Heart left ventricle (tissue), 16 donors: ENCODE measurements at regions not wholly inside any gene's neighbourhood (a gene's known extent, or its start where the extent isn't known, plus 50 kb on each side); places are given as distances from the start of the nearest gene placed in this dataset.
"Not testable (repeated sequence)": the region's sequence is repeated elsewhere in the genome, so short reads cannot be mapped to it uniquely, and the experiment has no call there.

Source experiments
- ATAC-seq, 4 donors: fragments of 200-7000 bp; cut with Tn5 transposase; one replicate each; pipeline ENCODE4 v1.9.1; 2020 to 2022; ENCODE audit warnings: moderate library complexity in 4 of 4, mild to moderate bottlenecking in 3 of 4, moderate number of reproducible peaks in 1 of 4
- DNase-seq, 5 donors: peaks; one replicate each; pipeline ENCODE4 v3.0.0-alpha.2; 2020
- H3K27ac ChIP-seq, 12 donors: fragments of 200-600 bp; sonication (generic) in 4 of 12; one replicate each; pipeline versions ENCODE4 v1.5.0 to v1.8.0; 2016 to 2022; ENCODE audit warnings: mild to moderate bottlenecking in 2 of 12
- H3K27me3 ChIP-seq, 9 donors: fragments of 200-600 bp; sonication (generic) in 2 of 9; one replicate each; pipeline versions ENCODE4 v1.5.1 to v1.8.0; 2016 to 2022; ENCODE audit warnings: mild to moderate bottlenecking in 3 of 9
- H3K36me3 ChIP-seq, 9 donors: fragments of 200-600 bp; sonication (generic) in 2 of 9; one replicate each; pipeline versions ENCODE4 v1.5.0 to v1.8.0; 2018 to 2022; ENCODE audit warnings: mild to moderate bottlenecking in 2 of 9
- H3K4me1 ChIP-seq, 12 donors: fragments of 200-600 bp; sonication (generic) in 4 of 12; one replicate each; pipeline versions ENCODE4 v1.5.0 to v1.8.0; 2016 to 2022; ENCODE audit warnings: mild to moderate bottlenecking in 3 of 12
- H3K4me3 ChIP-seq, 12 donors: fragments of 200-600 bp; sonication (generic) in 4 of 12; one replicate each; pipeline versions ENCODE4 v1.5.0 to v1.8.0; 2017 to 2022; ENCODE audit warnings: mild to moderate bottlenecking in 9 of 12, moderate library complexity in 4 of 12
- H3K9me3 ChIP-seq, 12 donors: fragments of 200-600 bp; sonication (generic) in 4 of 12; one replicate each; pipeline versions ENCODE4 v1.5.0 to v1.8.0; 2016 to 2022; ENCODE audit warnings: mild to moderate bottlenecking in 1 of 12
- CTCF ChIP-seq, 12 donors: fragments of 200-600 bp; sonication (generic) in 4 of 12; IDR thresholded peaks; one replicate each; pipeline versions ENCODE4 v1.5.0 to v1.8.0; 2018 to 2022; ENCODE audit warnings: antibody characterized with exemption in 12 of 12, mild to moderate bottlenecking in 5 of 12
- POLR2A ChIP-seq, 2 donors: fragments of 450-650 bp; IDR thresholded peaks; one replicate each; pipeline ENCODE4 v1.6.1; 2017; ENCODE audit warnings: antibody characterized with exemption in 2 of 2, mild to moderate bottlenecking in 2 of 2, moderate library complexity in 2 of 2
- WGBS, 4 donors: extraction: QIAGEN DNeasy Blood & Tissue Kit in 2 of 4; methylation state at CpG; one replicate each; pipeline versions ENCODE4 v1.1.5 to v1.1.7; 2013 to 2018; 5-methylcytosine and 5-hydroxymethylcytosine counted together
- intact Hi-C, 10 donors: fragments of 100-400 bp; cut with DNase I; formaldehyde crosslinking; loops; one replicate each; pipeline versions ENCODE4 v1.11.1 to v1.14.2; 2022
- donor health status: ischemic (EF 13 %, LVEDD 7.1; RV severe dilation, severe dysfunction).
- donor health status: healthy with polysubstance abuse.
- donor health status: DM: no; HTN: yes; CAD: no.
- donor health status: DM: no; HTN: no; CAD: no.
- donor health status: ischemic (EF 25% LVEDD 6.9; RV normal size, moderate dysfunction).
- donor health status: ischemic (EF 25% LVEDD 5.7; RV mildly dilated, moderate dysfunction).
- donor health status: healthy.
- donor health status: DM: yes; HTN: yes; CAD: no.
- donor health status: ischemic (EF 35%, LVEDD 5.7; RV mildly dilated, moderate dysfunction).
- donor health status: nonischemic (EF 11% LVEDD 7.7; RV severe dilation, severe dysfunction).
- donor health status: DM: yes; HTN: yes; CAD: no.
- donor health status: PGD.
- donor health status: ischemic (EF 29% LVEDD 5.4; RV normal size, mild dysfunction).
- donor health status: nonischemic (EF 23%, LVEDD 6.1; RV moderate dilation, normal function).

- TF ChIP-seq POLR2A (IDR thresholded peaks at IDR 0.05) (no peak), CTCF (IDR thresholded peaks at IDR 0.05) (no peak)
- Histone ChIP-seq H3K27ac (no peak overlapping the region), H3K4me1 (no peaks in the 10 kb centered on the region), H3K9me3 (no peaks in the 10 kb centered on the region), H3K4me3 (no peak overlapping the region), H3K36me3 (no peaks in the 10 kb centered on the region), H3K27me3 (no peaks in the 10 kb centered on the region)
- intact Hi-C loops = no loop called here
- DNase-seq (no peak), ATAC-seq (no peak)
- WGBS, 4 donors = 82 to 90% (median 88%) methylated on average over 2 of the region's 2 CpGs
Measured at GRCh38 chr3:3433711-3434110, 254.2 kb upstream of the CRBN start.

- TF ChIP-seq POLR2A (IDR thresholded peaks at IDR 0.05) = no peak
- TF ChIP-seq CTCF (IDR thresholded peaks at IDR 0.05) = no peak
- ATAC-seq (no peak), DNase-seq (no peak)
- intact Hi-C loops = no loop called here
- H3K9me3 ChIP-seq = peaks cover 0 to 3% (median 0%) of the 10 kb centered on the region in 12 donors
- no peaks in the 10 kb centered on the region for H3K4me1 ChIP-seq
- no peak overlapping the region for H3K27ac ChIP-seq
- 42 to 67% (median 62%) methylated on average over 5 of the region's 5 CpGs for WGBS, 4 donors
- no peaks in the 10 kb centered on the region for H3K36me3 ChIP-seq
- no peaks in the 10 kb centered on the region for H3K27me3 ChIP-seq
- no peak overlapping the region for H3K4me3 ChIP-seq
Measured at GRCh38 chr3:3429841-3430240, 250.3 kb upstream of the CRBN start.

GRCh38 chr3:3407707-3408106 lies 228.2 kb upstream of the CRBN start:
- WGBS, 4 donors = 55 to 64% (median 58%) methylated on average over 4 of the region's 4 CpGs
- DNase-seq, H3K4me1 ChIP-seq, H3K27me3 ChIP-seq, H3K4me3 ChIP-seq, ATAC-seq, H3K27ac ChIP-seq, H3K36me3 ChIP-seq, intact Hi-C loops: not testable (repeated sequence)
- H3K9me3 ChIP-seq = peaks cover 0 to 24% (median 0%) of the 10 kb centered on the region in 12 donors

GRCh38 chr3:3405131-3405530 lies 225.6 kb upstream of the CRBN start:
- Histone ChIP-seq H3K4me3 (no peak overlapping the region), H3K36me3 (no peaks in the 10 kb centered on the region), H3K4me1 (no peaks in the 10 kb centered on the region), H3K9me3 (peaks cover 0 to 23% (median 11%) of the 10 kb centered on the region in 12 donors), H3K27ac (no peak overlapping the region), H3K27me3 (no peaks in the 10 kb centered on the region)
- WGBS, 4 donors = 59 to 78% (median 66%) methylated on average over 3 to 6 of the region's 6 CpGs
- no peak for ATAC-seq
- DNase-seq = no peak
- intact Hi-C loops = no loop called here
- no peak for TF ChIP-seq POLR2A (IDR thresholded peaks at IDR 0.05)
- TF ChIP-seq CTCF (IDR thresholded peaks at IDR 0.05) = no peak

GRCh38 chr3:3403700-3404099 lies 224.2 kb upstream of the CRBN start:
- intact Hi-C loops = no loop called here
- 78 to 88% (median 83%) methylated on average over 4 of the region's 4 CpGs for WGBS, 4 donors

More at GRCh38 chr3:3403700-3404099, 224.2 kb upstream of the CRBN start:
- no peak for TF ChIP-seq POLR2A (IDR thresholded peaks at IDR 0.05)
- no peak for TF ChIP-seq CTCF (IDR thresholded peaks at IDR 0.05)
- no peak for DNase-seq
- Histone ChIP-seq H3K4me1 (no peaks in the 10 kb centered on the region), H3K27ac (no peak overlapping the region), H3K9me3 (peaks cover 0 to 21% (median 11%) of the 10 kb centered on the region in 12 donors), H3K36me3 (no peaks in the 10 kb centered on the region), H3K27me3 (no peaks in the 10 kb centered on the region), H3K4me3 (no peak overlapping the region)
- no peak for ATAC-seq
